Nephron (organoid): ENCODE measurements at regions not wholly inside any gene's neighbourhood (a gene's known extent, or its start where the extent isn't known, plus 50 kb on each side); places are given as distances from the start of the nearest gene placed in this dataset.

Experiments used
- H3K27ac Mint-ChIP-seq, 3 experiments: 2 replicates each; pipeline ENCODE4 v1.8.0; 2020; ENCODE audit warnings: mixed read lengths in 3 of 3, mild to moderate bottlenecking in 2 of 3, moderate library complexity in 1 of 3
- H3K27me3 Mint-ChIP-seq: 2 replicates; pipeline ENCODE4 v1.8.0; 2021; ENCODE audit warnings: low read depth, mild to moderate bottlenecking, moderate library complexity, mixed read lengths
- H3K36me3 Mint-ChIP-seq: 2 replicates; pipeline ENCODE4 v1.8.0; 2020; ENCODE audit warnings: low read depth, mixed read lengths
- H3K4me1 Mint-ChIP-seq: 2 replicates; pipeline ENCODE4 v1.8.0; 2020; ENCODE audit warnings: mixed read lengths
- H3K4me3 Mint-ChIP-seq, 3 experiments: 2 replicates each; pipeline ENCODE4 v1.8.0; 2020; ENCODE audit warnings: mild to moderate bottlenecking in 3 of 3, mixed read lengths in 3 of 3, moderate library complexity in 2 of 3
- H3K9me3 Mint-ChIP-seq: 2 replicates; pipeline ENCODE4 v1.8.0; 2020; ENCODE audit warnings: mixed read lengths
- CTCF ChIP-seq, 3 experiments: fragments of 200-600 bp; sonication (generic); IDR thresholded peaks; one replicate each; pipeline ENCODE4 v1.5.0; 2021; ENCODE audit warnings: antibody characterized with exemption in 3 of 3; ENCODE audit not compliant: unreplicated experiment in 3 of 3

GRCh38 chr5:72656756-72657513 lies 149.7 kb upstream of the ZNF366 start:
- H3K4me3 Mint-ChIP-seq = no peak overlapping the region
- no peaks in the 10 kb centered on the region for H3K9me3 Mint-ChIP-seq
- H3K27ac Mint-ChIP-seq = no peak overlapping the region
- H3K27me3 Mint-ChIP-seq = no peaks in the 10 kb centered on the region
- peaks cover 20% of the 10 kb centered on the region for H3K4me1 Mint-ChIP-seq
- TF ChIP-seq CTCF (IDR thresholded peaks at IDR 0.05; ENCODE audit: unreplicated experiment in 3 of 3) = no peak
- H3K36me3 Mint-ChIP-seq = no peaks in the 10 kb centered on the region

GRCh38 chr5:72656331-72656730 lies 149.1 kb upstream of the ZNF366 start:
- no peak overlapping the region for H3K27ac Mint-ChIP-seq
- peaks cover 14% of the 10 kb centered on the region for H3K4me1 Mint-ChIP-seq
- peaks cover 2% of the 10 kb centered on the region for H3K27me3 Mint-ChIP-seq
- TF ChIP-seq CTCF (IDR thresholded peaks at IDR 0.05; ENCODE audit: unreplicated experiment in 3 of 3) = no peak
- H3K9me3 Mint-ChIP-seq = no peaks in the 10 kb centered on the region
- H3K4me3 Mint-ChIP-seq = no peak overlapping the region
- H3K36me3 Mint-ChIP-seq = no peaks in the 10 kb centered on the region

GRCh38 chr5:72654231-72654630 lies 147.0 kb upstream of the ZNF366 start:
- Mint-ChIP-seq H3K36me3 (no peaks in the 10 kb centered on the region), H3K9me3 (no peaks in the 10 kb centered on the region), H3K27ac (peak overlapping the region in 1 of 3 experiments; percentile 85), H3K4me1 (peaks cover 25% of the 10 kb centered on the region), H3K27me3 (peaks cover 4% of the 10 kb centered on the region), H3K4me3 (no peak overlapping the region)
- no peak for TF ChIP-seq CTCF (IDR thresholded peaks at IDR 0.05; ENCODE audit: unreplicated experiment in 3 of 3)

DNA sequence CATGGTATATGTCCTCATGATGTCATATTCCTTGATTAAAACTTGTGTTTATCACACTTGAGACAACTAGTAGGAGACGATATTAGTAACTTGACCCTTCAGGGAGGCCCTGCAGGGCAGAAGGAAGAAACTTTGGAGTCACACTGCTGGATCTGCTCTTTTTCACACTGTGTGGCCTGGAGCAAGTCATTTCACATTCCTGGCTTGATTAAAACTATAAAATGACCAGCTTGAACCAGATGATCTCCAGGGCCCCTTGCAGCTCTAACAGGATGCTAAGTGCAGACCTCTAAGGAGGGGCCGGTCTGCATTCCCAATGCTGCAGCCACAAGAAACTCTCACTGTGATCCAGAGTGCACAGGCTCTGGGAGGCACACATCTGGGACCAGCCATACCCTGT lies 146.4 kb upstream of the ZNF366 start:
- no peaks in the 10 kb centered on the region for H3K9me3 Mint-ChIP-seq
- H3K27ac Mint-ChIP-seq = peak overlapping the region in 1 of 3 experiments; percentile 85
- no peak for TF ChIP-seq CTCF (IDR thresholded peaks at IDR 0.05; ENCODE audit: unreplicated experiment in 3 of 3)
- H3K4me1 Mint-ChIP-seq = peaks cover 31% of the 10 kb centered on the region
- H3K27me3 Mint-ChIP-seq = peaks cover 4% of the 10 kb centered on the region
- H3K36me3 Mint-ChIP-seq = no peaks in the 10 kb centered on the region
- no peak overlapping the region for H3K4me3 Mint-ChIP-seq

- H3K27ac Mint-ChIP-seq = no peak overlapping the region
- H3K36me3 Mint-ChIP-seq = no peaks in the 10 kb centered on the region
- H3K4me1 Mint-ChIP-seq = peaks cover 46% of the 10 kb centered on the region
Observed at GRCh38 chr5:72651779-72652178, 144.6 kb upstream of the ZNF366 start.

More at GRCh38 chr5:72651779-72652178, 144.6 kb upstream of the ZNF366 start:
- TF ChIP-seq CTCF (IDR thresholded peaks at IDR 0.05; ENCODE audit: unreplicated experiment in 3 of 3) = no peak
- Mint-ChIP-seq H3K27me3 (peaks cover 4% of the 10 kb centered on the region), H3K9me3 (no peaks in the 10 kb centered on the region), H3K4me3 (no peak overlapping the region)
